NCI-H526 (cell line): ENCODE measurements at regions not wholly inside any gene's neighbourhood (a gene's known extent, or its start where the extent isn't known, plus 50 kb on each side); places are given as distances from the start of the nearest gene placed in this dataset.
A peak's percentile ranks its signal among the peaks of the same experiment; 100 is the strongest.

Experiments used
- DNase-seq, 2 experiments: peaks; one replicate each; lab custom pipeline; 2025; lab: John Stamatoyannopoulos, UW

GRCh38 chr22:47332246-47332980 is 570.0 kb downstream of the TBC1D22A start:
- DNase-seq: no peak

- no peak for DNase-seq
Observed at GRCh38 chr22:47331750-47332149, 569.3 kb downstream of the TBC1D22A start.

GRCh38 chr22:47329727-47330650 is 567.5 kb downstream of the TBC1D22A start:
- DNase-seq: no peak

GRCh38 chr22:47328550-47329243 is 566.2 kb downstream of the TBC1D22A start:
- no peak for DNase-seq

GRCh38 chr22:47327241-47327640 is 564.8 kb downstream of the TBC1D22A start:
- DNase-seq: no peak

- no peak for DNase-seq
Observed at GRCh38 chr22:47325249-47325648, 562.8 kb downstream of the TBC1D22A start.

GRCh38 chr22:47324435-47324990 is 562.1 kb downstream of the TBC1D22A start:
- DNase-seq: no peak

- no peak for DNase-seq
Observed at GRCh38 chr22:47323518-47323917, 561.1 kb downstream of the TBC1D22A start.

GRCh38 chr22:47322854-47323253 is 560.4 kb downstream of the TBC1D22A start:
- no peak for DNase-seq

- no peak for DNase-seq
Observed at GRCh38 chr22:47320560-47320959, 558.1 kb downstream of the TBC1D22A start.

- no peak for DNase-seq
Observed at GRCh38 chr22:47318041-47318737, 555.7 kb downstream of the TBC1D22A start.

GRCh38 chr22:47315862-47316419 is 553.5 kb downstream of the TBC1D22A start:
- DNase-seq: peak in 1 of 2 experiments; percentile 61

GRCh38 chr22:47310601-47311000 is 548.2 kb downstream of the TBC1D22A start:
- no peak for DNase-seq

GRCh38 chr22:47309946-47310345 is 547.5 kb downstream of the TBC1D22A start:
- no peak for DNase-seq

- DNase-seq: no peak
Observed at GRCh38 chr22:47309476-47309875, 547.0 kb downstream of the TBC1D22A start.

GRCh38 chr22:47308886-47309285 is 546.4 kb downstream of the TBC1D22A start:
- no peak for DNase-seq

GRCh38 chr22:47307822-47308221 is 545.4 kb downstream of the TBC1D22A start:
- no peak for DNase-seq

GRCh38 chr22:47307326-47307725 is 544.9 kb downstream of the TBC1D22A start:
- no peak for DNase-seq

- no peak for DNase-seq
Observed at GRCh38 chr22:47304854-47305253, 542.4 kb downstream of the TBC1D22A start.

GRCh38 chr22:47304191-47304831 is 541.9 kb downstream of the TBC1D22A start:
- DNase-seq: no peak
